Vagina (tissue), 2 donors: ENCODE measurements at regions not wholly inside any gene's neighbourhood (a gene's known extent, or its start where the extent isn't known, plus 50 kb on each side); places are given as distances from the start of the nearest gene placed in this dataset.

ENCODE experiments used
- DNase-seq, 2 donors: peaks; one replicate each; pipeline ENCODE4 v3.0.0-alpha.2; 2017; ENCODE audit errors: extremely low spot score in 2 of 2
- H3K27ac ChIP-seq: fragments of 200-600 bp; sonication (generic); one replicate; pipeline ENCODE4 v1.5.1; 2019
- H3K27me3 ChIP-seq: fragments of 200-600 bp; sonication (generic); one replicate; pipeline ENCODE4 v1.5.1; 2019
- H3K36me3 ChIP-seq, 2 donors: fragments of 200-600 bp; sonication (generic); one replicate each; pipeline ENCODE4 v1.5.1; 2017 to 2019
- H3K4me1 ChIP-seq: fragments of 200-600 bp; sonication (generic); one replicate; pipeline ENCODE4 v1.5.1; 2019
- H3K4me3 ChIP-seq, 2 donors: fragments of 200-600 bp; sonication (generic); 1 replicate in 1 of 2; 2 replicates in 1 of 2; pipeline ENCODE4 v1.5.1; 2016 to 2019
- H3K9me3 ChIP-seq: fragments of 200-600 bp; sonication (generic); one replicate; pipeline ENCODE4 v1.5.1; 2019
- POLR2A ChIP-seq, 2 donors: fragments of 450-650 bp; IDR thresholded peaks; one replicate each; pipeline ENCODE4 v1.6.1; 2017; ENCODE audit warnings: antibody characterized with exemption in 2 of 2, mild to moderate bottlenecking in 2 of 2, moderate library complexity in 2 of 2
- POLR2AphosphoS5 ChIP-seq, 2 donors: sonication (generic); formaldehyde crosslinking; IDR thresholded peaks; one replicate each; pipeline ENCODE4 v1.9.0; 2017; ENCODE audit warnings: antibody characterized with exemption in 2 of 2, mild to moderate bottlenecking in 2 of 2, low read depth in 1 of 2; ENCODE audit not compliant: insufficient read depth in 1 of 2
- intact Hi-C: fragments of 100-400 bp; cut with DNase I; formaldehyde crosslinking; loops from one replicate; pipeline ENCODE4 v1.15.1; 2023
- TF ChIP-seq, protein P1 (sequence below), 3 experiments: fragments of 450-650 bp in 2 of 3; fragments of 200-600 bp in 1 of 3; sonication (generic) in 1 of 3; IDR thresholded peaks; one replicate each; pipeline ENCODE4 v1.5.1; 2017 to 2019; ENCODE audit warnings: antibody characterized with exemption in 3 of 3, mild to moderate bottlenecking in 2 of 3, moderate library complexity in 2 of 3

DNA sequence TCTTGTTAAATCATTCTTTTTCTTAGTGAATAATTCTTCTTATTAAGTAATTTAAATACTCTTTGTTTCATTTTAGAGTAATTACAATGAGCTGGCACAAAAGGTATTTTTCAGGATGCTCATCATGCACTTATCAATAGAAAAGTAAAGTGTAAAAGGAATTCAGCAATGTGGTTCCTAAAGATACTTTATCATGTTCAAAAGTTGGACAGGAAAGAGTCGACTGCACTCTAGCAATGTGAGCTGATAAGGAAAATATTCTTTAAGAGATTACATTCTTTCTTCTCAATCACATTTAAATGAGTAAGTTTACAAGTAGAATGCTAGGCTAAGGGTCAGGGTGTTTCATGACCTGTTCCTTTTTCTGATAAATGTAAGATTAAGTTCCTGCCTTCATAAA is 609.5 kb upstream of the FAM241A start:
- Histone ChIP-seq H3K9me3 (no peaks in the 10 kb centered on the region), H3K4me1 (no peaks in the 10 kb centered on the region), H3K27ac (no peak overlapping the region), H3K36me3 (no peaks in the 10 kb centered on the region), H3K27me3 (no peaks in the 10 kb centered on the region), H3K4me3 (no peak overlapping the region)
- intact Hi-C loops, result loop anchor here (10.0 kb wide), 1 partner anchor 169 kb away; no protein-coding TSS in a partner anchor
- TF ChIP-seq POLR2A (IDR thresholded peaks at IDR 0.05) (no peak), POLR2AphosphoS5 (IDR thresholded peaks at IDR 0.05; ENCODE audit: insufficient read depth in 1 of 2, low read depth in 1 of 2) (no peak)
- TF ChIP-seq, protein P1, sequence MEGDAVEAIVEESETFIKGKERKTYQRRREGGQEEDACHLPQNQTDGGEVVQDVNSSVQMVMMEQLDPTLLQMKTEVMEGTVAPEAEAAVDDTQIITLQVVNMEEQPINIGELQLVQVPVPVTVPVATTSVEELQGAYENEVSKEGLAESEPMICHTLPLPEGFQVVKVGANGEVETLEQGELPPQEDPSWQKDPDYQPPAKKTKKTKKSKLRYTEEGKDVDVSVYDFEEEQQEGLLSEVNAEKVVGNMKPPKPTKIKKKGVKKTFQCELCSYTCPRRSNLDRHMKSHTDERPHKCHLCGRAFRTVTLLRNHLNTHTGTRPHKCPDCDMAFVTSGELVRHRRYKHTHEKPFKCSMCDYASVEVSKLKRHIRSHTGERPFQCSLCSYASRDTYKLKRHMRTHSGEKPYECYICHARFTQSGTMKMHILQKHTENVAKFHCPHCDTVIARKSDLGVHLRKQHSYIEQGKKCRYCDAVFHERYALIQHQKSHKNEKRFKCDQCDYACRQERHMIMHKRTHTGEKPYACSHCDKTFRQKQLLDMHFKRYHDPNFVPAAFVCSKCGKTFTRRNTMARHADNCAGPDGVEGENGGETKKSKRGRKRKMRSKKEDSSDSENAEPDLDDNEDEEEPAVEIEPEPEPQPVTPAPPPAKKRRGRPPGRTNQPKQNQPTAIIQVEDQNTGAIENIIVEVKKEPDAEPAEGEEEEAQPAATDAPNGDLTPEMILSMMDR (IDR thresholded peaks at IDR 0.05), result no peak
- DNase-seq, result no peak

- no peak for DNase-seq
- intact Hi-C loops, result loop anchor here (10.0 kb wide), 1 partner anchor 168 kb away; no protein-coding TSS in a partner anchor
- H3K4me1 ChIP-seq, result no peaks in the 10 kb centered on the region
- TF ChIP-seq, protein P1 (IDR thresholded peaks at IDR 0.05), result no peak
- TF ChIP-seq POLR2A (IDR thresholded peaks at IDR 0.05) (no peak), POLR2AphosphoS5 (IDR thresholded peaks at IDR 0.05; ENCODE audit: insufficient read depth in 1 of 2, low read depth in 1 of 2) (no peak)
- no peaks in the 10 kb centered on the region for H3K9me3 ChIP-seq
- H3K27me3 ChIP-seq, result no peaks in the 10 kb centered on the region
- H3K27ac ChIP-seq, result no peak overlapping the region
- H3K36me3 ChIP-seq, result no peaks in the 10 kb centered on the region
- H3K4me3 ChIP-seq, result no peak overlapping the region
These were observed 608.1 kb upstream of the FAM241A start for GRCh38 chr4:111537165-111537564.

DNA sequence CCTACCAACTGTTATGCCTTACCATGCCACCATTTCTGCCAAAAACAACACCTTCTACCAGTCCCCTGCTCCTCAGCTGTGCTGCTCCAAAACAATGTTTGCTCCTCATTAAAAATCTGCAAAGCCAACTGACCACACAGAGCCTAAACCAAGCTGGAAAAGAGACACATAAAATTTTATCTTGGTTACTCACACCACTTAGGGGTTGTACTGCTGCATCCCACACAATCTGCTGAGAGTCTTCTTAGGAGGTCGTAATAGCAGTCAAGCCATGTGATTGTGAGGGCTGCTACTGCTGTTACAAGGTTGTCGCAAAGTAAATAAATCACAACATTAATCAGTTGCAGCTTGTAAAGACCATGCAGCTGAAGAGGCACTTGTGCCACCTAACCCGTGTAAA is 607.4 kb upstream of the FAM241A start:
- H3K36me3 ChIP-seq, result no peaks in the 10 kb centered on the region
- H3K4me1 ChIP-seq, result no peaks in the 10 kb centered on the region
- no peaks in the 10 kb centered on the region for H3K27me3 ChIP-seq
- DNase-seq, result no peak
- TF ChIP-seq, protein P1 (IDR thresholded peaks at IDR 0.05), result no peak
- no peaks in the 10 kb centered on the region for H3K9me3 ChIP-seq
- intact Hi-C loops, result loop anchor here (10.0 kb wide), 1 partner anchor 167 kb away; no protein-coding TSS in a partner anchor
- no peak overlapping the region for H3K27ac ChIP-seq
- H3K4me3 ChIP-seq, result no peak overlapping the region

- H3K4me3 ChIP-seq, result no peak overlapping the region
- H3K36me3 ChIP-seq, result no peaks in the 10 kb centered on the region
- intact Hi-C loops, result no loop called here
- DNase-seq, result no peak
- no peak overlapping the region for H3K27ac ChIP-seq
- no peaks in the 10 kb centered on the region for H3K4me1 ChIP-seq
- no peaks in the 10 kb centered on the region for H3K9me3 ChIP-seq
- TF ChIP-seq, protein P1 (IDR thresholded peaks at IDR 0.05), result no peak
- TF ChIP-seq POLR2AphosphoS5 (IDR thresholded peaks at IDR 0.05; ENCODE audit: insufficient read depth in 1 of 2, low read depth in 1 of 2), result no peak
- no peak for TF ChIP-seq POLR2A (IDR thresholded peaks at IDR 0.05)
- H3K27me3 ChIP-seq, result no peaks in the 10 kb centered on the region
These were observed 604.6 kb upstream of the FAM241A start for GRCh38 chr4:111540671-111541070.

DNA sequence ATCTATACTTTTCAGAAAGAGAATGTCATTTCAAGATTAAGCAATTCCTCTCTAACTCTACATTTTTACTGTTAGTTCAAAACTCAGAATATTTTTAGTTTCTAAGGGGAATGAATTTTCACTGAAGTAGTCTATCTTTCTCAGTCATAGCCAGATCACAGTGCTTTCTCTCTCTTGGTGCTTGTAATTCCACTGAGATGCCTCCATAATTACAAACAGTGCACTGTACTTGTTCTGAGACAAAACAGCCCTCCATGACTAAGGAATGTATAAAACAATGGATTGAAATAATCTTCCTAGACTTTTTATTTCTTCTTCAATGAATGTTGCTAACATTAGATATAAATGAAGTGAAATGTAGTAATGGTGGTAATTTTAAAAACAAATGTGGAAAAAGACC is 603.2 kb upstream of the FAM241A start:
- no peaks in the 10 kb centered on the region for H3K27me3 ChIP-seq
- no peaks in the 10 kb centered on the region for H3K4me1 ChIP-seq
- no peaks in the 10 kb centered on the region for H3K9me3 ChIP-seq
- intact Hi-C loops, result no loop called here
- DNase-seq, result no peak
- TF ChIP-seq, protein P1 (IDR thresholded peaks at IDR 0.05), result no peak
- TF ChIP-seq POLR2AphosphoS5 (IDR thresholded peaks at IDR 0.05; ENCODE audit: insufficient read depth in 1 of 2, low read depth in 1 of 2) (no peak), POLR2A (IDR thresholded peaks at IDR 0.05) (no peak)
- H3K27ac ChIP-seq, result no peak overlapping the region
- no peaks in the 10 kb centered on the region for H3K36me3 ChIP-seq
- no peak overlapping the region for H3K4me3 ChIP-seq
